Peyer's patch (tissue), 4 donors: ENCODE measurements at regions not wholly inside any gene's neighbourhood (a gene's known extent, or its start where the extent isn't known, plus 50 kb on each side); places are given as distances from the start of the nearest gene placed in this dataset.

Experiments
- CTCF ChIP-seq, 6 experiments: fragments of 450-650 bp in 4 of 6; fragments of 200-600 bp in 2 of 6; sonication (generic) in 1 of 6; IDR thresholded peaks; one replicate each; pipeline ENCODE4 v1.5.1; 2017 to 2019; ENCODE audit warnings: antibody characterized with exemption in 6 of 6, mild to moderate bottlenecking in 3 of 6, moderate library complexity in 1 of 6
- POLR2A ChIP-seq, 2 donors: fragments of 450-650 bp; IDR thresholded peaks; one replicate each; pipeline ENCODE4 v1.5.1; 2017; ENCODE audit warnings: antibody characterized with exemption in 2 of 2, mild to moderate bottlenecking in 2 of 2, moderate library complexity in 2 of 2

- no peak for TF ChIP-seq CTCF (IDR thresholded peaks at IDR 0.05)
- TF ChIP-seq POLR2A (IDR thresholded peaks at IDR 0.05): no peak
Measured at GRCh38 chr13:24073657-24074056, 86.9 kb upstream of the SPATA13 start.
